ENCODE measurements at regions not wholly inside any gene's neighbourhood (a gene's known extent, or its start where the extent isn't known, plus 50 kb on each side); places are given as distances from the start of the nearest gene placed in this dataset.

- TF ChIP-seq CTCF (IDR thresholded peaks at IDR 0.05) = no peak
- TF ChIP-seq POLR2A (IDR thresholded peaks at IDR 0.05) = no peak
These were observed 735.6 kb downstream of the XPNPEP1 start for GRCh38 chr10:109187677-109188076.

Measured in tibial nerve (tissue), 3 donors.